ENCODE measurements at regions not wholly inside any gene's neighbourhood (a gene's known extent, or its start where the extent isn't known, plus 50 kb on each side); places are given as distances from the start of the nearest gene placed in this dataset.
"Not testable (repeated sequence)": the region's sequence is repeated elsewhere in the genome, so short reads cannot be mapped to it uniquely, and the experiment has no call there.

DNA sequence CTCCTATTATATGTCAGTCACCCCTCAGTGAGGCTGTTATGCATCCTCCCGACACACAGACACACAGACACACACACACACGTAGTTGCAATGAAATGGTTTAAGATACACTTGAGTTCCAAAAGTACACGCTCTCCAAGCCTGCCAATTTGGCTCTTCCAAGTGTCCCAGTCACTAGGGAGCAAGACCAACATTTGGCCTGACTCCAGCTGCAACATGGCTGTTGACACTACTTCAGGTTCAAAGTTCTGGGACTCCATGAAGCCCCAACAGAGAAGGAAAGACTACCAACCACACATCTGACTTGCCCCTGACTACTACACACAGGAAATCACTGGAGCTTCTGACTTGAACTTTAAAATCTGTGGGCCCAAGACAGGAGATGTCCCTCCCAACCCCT is 128.1 kb upstream of the KCNJ18 start:
- 68 to 79% (median 72%) methylated on average over 3 of the region's 3 CpGs for WGBS, 3 donors
- H3K27me3 ChIP-seq = no peaks in the 10 kb centered on the region
- no peak overlapping the region for H3K4me3 ChIP-seq
- no peak for DNase-seq
- H3K36me3 ChIP-seq = no peaks in the 10 kb centered on the region
- intact Hi-C loops (cut with DNase I) = no loop called here
- H3K27ac ChIP-seq = no peak overlapping the region
- no peaks in the 10 kb centered on the region for H3K9me3 ChIP-seq
- no peaks in the 10 kb centered on the region for H3K4me1 ChIP-seq (ENCODE audit: insufficient read depth)
- TF ChIP-seq, protein P1, sequence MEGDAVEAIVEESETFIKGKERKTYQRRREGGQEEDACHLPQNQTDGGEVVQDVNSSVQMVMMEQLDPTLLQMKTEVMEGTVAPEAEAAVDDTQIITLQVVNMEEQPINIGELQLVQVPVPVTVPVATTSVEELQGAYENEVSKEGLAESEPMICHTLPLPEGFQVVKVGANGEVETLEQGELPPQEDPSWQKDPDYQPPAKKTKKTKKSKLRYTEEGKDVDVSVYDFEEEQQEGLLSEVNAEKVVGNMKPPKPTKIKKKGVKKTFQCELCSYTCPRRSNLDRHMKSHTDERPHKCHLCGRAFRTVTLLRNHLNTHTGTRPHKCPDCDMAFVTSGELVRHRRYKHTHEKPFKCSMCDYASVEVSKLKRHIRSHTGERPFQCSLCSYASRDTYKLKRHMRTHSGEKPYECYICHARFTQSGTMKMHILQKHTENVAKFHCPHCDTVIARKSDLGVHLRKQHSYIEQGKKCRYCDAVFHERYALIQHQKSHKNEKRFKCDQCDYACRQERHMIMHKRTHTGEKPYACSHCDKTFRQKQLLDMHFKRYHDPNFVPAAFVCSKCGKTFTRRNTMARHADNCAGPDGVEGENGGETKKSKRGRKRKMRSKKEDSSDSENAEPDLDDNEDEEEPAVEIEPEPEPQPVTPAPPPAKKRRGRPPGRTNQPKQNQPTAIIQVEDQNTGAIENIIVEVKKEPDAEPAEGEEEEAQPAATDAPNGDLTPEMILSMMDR (IDR thresholded peaks at IDR 0.05) = no peak
- TF ChIP-seq EP300 (IDR thresholded peaks at IDR 0.05) (no peak), POLR2A (IDR thresholded peaks at IDR 0.05) (no peak)

DNA sequence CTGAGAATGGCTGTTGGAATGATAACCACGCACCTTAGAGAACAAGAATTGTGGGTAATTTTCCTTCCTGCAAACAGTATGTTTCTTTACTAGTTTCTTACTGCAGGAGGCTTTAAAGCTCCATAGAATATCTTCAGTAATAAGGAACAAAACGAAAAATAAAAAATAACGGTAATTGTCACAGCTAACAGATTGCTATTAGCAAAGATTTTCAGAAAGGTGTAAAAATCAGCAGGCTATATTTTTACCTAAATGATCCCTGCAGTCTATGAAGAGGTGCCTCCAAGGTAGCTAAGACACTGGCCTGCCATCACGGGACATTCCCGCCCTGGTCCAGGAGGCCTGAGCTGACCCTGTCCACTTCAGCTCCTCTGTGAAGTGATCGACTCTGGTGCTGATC is 127.6 kb upstream of the KCNJ18 start:
- H3K4me3 ChIP-seq; H3K4me1 ChIP-seq (ENCODE audit: insufficient read depth); H3K9me3 ChIP-seq; H3K27ac ChIP-seq; intact Hi-C loops (cut with DNase I); H3K27me3 ChIP-seq; H3K36me3 ChIP-seq; DNase-seq: not testable (repeated sequence)
- WGBS, 3 donors = 86 to 91% (median 91%) methylated on average over 6 of the region's 6 CpGs

DNA sequence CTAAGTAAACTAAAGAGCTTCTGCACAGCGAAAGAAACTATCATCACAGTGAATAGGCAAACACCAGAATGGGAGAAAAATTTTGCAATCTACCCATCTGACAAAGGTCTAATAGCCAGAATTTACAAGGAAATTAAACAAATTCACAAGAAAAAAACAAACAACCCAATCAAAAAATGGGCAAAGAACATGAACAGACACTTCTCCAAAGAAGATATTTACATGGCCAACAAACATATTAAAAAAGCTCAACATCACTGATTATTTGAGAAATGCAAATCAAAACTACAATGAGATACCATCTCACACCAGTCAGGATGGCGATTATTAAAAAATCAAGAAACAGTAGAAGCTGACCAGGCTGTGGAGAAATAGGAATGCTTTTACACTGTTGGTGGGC is 121.9 kb upstream of the KCNJ18 start:
- H3K27me3 ChIP-seq; H3K36me3 ChIP-seq; H3K4me1 ChIP-seq (ENCODE audit: insufficient read depth); H3K27ac ChIP-seq; H3K9me3 ChIP-seq; DNase-seq; intact Hi-C loops (cut with DNase I); H3K4me3 ChIP-seq: not testable (repeated sequence)
- 68 to 82% (median 77%) methylated on average over 2 of the region's 2 CpGs for WGBS, 3 donors

DNA sequence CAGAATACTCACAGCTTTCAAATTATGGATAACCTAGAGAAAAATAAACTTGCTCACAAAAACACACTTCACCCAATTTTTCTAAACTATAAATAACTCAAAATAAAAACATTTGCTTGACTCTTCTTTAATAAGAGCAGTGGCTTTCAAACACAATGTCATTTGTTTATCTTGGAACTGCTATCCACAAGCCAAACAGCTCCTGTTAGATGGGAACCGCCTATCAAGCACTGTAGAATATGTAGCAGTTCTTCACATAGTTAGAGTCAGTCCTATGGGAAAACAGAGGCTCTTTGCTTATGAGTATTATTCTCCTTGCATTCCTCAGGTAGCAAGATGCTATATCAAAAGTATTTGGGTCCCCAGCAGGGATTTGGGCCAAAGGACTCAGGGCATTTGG is 120.2 kb upstream of the KCNJ18 start:
- intact Hi-C loops (cut with DNase I); DNase-seq; H3K9me3 ChIP-seq; H3K4me3 ChIP-seq; H3K4me1 ChIP-seq (ENCODE audit: insufficient read depth); H3K27ac ChIP-seq; H3K36me3 ChIP-seq; H3K27me3 ChIP-seq: not testable (repeated sequence)
- WGBS, 3 donors = 64 to 75% (median 71%) methylated on average over 1 of the region's 1 CpG

DNA sequence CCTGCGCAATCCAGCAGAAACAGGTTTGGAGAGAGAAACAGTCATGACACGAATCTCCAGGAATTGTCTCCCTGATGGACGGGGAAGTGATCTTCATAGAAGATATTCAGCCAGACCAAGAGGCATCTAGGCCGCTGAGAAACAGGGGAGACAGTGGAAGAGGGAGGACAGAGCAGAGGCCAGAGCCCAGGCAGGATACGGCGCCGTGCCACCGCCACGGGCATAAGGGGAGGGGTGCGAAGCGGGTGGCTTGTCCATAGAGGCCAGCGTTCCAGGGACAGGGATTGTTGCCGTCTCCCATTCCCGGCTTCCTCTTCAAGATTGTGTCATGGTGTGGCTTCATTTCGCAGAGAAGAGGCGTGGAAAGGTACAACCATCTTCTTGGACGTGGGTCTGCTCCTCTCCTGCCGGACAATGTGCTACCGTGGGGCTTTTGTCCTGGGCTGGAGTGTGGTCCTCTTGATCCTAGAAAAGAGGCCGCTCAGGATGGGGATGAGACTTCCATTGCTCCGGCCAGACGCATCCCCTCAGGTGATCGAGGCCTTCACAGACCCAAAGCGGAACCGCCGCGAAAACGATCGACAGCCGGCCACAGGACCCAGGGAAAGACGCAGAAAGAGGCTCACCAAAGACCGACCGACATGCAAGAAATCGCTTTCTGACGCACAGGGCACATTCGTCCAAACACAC is 118.9 kb upstream of the KCNJ18 start:
- intact Hi-C loops (cut with DNase I); H3K4me1 ChIP-seq (ENCODE audit: insufficient read depth); H3K27ac ChIP-seq; H3K36me3 ChIP-seq; H3K27me3 ChIP-seq; H3K9me3 ChIP-seq; DNase-seq: not testable (repeated sequence)
- WGBS, 3 donors = 67 to 88% (median 77%) methylated on average over 36 of the region's 36 CpGs
- peak overlapping the region; percentile 43 for H3K4me3 ChIP-seq

DNA sequence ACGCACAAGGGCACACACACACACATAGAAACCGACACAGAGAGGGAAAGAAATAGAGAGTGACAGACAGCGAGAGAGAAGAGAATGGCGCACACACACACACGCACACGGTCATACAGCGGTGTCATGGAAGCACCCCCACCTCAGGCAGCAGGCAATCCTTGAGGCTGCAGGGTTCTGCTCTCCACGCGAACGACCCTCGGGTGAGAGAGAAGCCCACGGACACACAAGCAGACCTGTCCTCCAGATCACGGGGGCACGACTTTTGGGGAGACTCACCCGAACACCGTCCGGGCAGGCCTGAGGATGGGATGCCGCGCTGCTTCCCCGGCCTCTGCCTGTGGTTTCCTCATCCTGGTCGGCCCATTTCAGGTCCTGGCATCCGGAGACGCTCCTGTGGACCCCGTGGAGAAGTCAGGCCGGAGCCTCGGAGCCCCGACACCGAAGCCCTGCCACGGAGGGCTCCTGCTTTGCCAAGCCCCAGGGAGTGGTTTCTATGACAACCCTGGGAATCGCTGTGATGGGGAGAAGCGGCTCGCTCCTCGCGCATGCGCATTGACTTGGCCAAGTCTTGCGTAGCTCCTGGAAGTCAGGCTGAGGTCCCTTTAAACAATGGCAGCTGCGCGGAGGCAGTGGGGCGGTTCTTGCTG is 118.2 kb upstream of the KCNJ18 start:
- WGBS, 3 donors = 27 to 57% (median 56%) methylated on average over 26 to 38 of the region's 39 CpGs
- peak overlapping the region; percentile 43 for H3K4me3 ChIP-seq
- H3K9me3 ChIP-seq = no peaks in the 10 kb centered on the region
- no peaks in the 10 kb centered on the region for H3K27me3 ChIP-seq
- intact Hi-C loops (cut with DNase I) = no loop called here
- DNase-seq = peak; percentile 72 to 87 (median 77)
- no peak overlapping the region for H3K27ac ChIP-seq
- H3K36me3 ChIP-seq = no peaks in the 10 kb centered on the region
- peaks cover 6% of the 10 kb centered on the region for H3K4me1 ChIP-seq (ENCODE audit: insufficient read depth)
- TF ChIP-seq, protein P1 (IDR thresholded peaks at IDR 0.05) = no peak
- TF ChIP-seq EP300 (IDR thresholded peaks at IDR 0.05) (no peak), POLR2A (IDR thresholded peaks at IDR 0.05) (no peak)

DNA sequence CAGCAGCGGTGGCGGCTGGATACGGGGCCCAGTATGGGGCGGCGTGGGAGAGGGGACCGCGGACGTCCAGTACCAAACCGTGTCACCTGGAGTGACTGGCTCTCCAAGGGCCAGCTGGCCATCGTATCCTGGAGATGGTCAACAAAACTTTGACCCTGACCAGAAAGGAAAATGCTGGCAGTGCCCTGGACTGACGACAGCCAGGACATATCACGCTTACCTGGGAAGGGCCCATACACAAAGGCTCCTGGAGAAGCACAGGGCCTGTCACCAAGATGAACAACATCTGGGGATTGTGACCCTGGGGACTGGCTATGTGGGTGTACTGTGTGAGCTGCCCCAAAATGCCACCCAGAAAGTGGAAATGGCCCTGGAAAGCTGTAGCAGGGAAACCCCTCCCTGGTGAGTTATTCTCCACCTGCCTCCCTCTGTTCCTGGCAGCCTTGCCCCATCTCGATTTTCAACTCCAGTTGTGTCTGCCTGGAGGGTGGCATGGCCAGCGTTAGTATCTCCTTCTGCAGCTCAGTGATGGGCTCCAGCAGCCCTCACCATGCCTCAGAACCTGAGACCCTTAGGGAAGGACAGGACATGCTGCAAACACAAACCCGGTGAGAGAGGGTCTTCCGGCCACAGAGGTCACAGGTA is 117.6 kb upstream of the KCNJ18 start:
- DNase-seq; H3K36me3 ChIP-seq; H3K27ac ChIP-seq; H3K9me3 ChIP-seq; intact Hi-C loops (cut with DNase I); H3K27me3 ChIP-seq; H3K4me1 ChIP-seq (ENCODE audit: insufficient read depth); H3K4me3 ChIP-seq: not testable (repeated sequence)
- WGBS, 3 donors = 57 to 76% (median 65%) methylated on average over 6 to 7 of the region's 16 CpGs

DNA sequence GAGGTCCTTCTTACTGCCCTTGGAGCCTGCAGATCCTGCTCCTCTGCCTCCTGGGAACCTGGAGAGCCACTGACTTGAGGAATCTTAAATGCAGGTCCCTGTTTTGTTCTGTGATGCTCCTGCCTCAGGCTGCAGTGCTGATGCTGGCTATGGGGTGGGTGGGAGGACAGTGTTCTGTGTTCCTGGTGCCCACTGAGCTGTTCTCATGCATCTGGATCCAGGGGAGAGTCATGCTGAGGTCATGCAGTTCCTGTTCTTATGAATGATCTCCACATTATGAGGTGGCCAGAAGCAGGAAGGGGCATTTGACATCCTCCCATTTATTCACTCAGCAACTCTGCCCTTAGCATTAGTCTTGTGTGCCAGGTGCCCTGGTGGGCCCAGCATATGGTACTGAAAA is 113.5 kb upstream of the KCNJ18 start:
- H3K27me3 ChIP-seq; H3K4me3 ChIP-seq; H3K36me3 ChIP-seq; H3K27ac ChIP-seq; DNase-seq; H3K9me3 ChIP-seq; intact Hi-C loops (cut with DNase I); H3K4me1 ChIP-seq (ENCODE audit: insufficient read depth): not testable (repeated sequence)

Measured in ovary (tissue), 7 donors.